ENCODE measurements at regions not wholly inside any gene's neighbourhood (a gene's known extent, or its start where the extent isn't known, plus 50 kb on each side); places are given as distances from the start of the nearest gene placed in this dataset.
"Not testable (repeated sequence)": the region's sequence is repeated elsewhere in the genome, so short reads cannot be mapped to it uniquely, and the experiment has no call there.

DNA sequence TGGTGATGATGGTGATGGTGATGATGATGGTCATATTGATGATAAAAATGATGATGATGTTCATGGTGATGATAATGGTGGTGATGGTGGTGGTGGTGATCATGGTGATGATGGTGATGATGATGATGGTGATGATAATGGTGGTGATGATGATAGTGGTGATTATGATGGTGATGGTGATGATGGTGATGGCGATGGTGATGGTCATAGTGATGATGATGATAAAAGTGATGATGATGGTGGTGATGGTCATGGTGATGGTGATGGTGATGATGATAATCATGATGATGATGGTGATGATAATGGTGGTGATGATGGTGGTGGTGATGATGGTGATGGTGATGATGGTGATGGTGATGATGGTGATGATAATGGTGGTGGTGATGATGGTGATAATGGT lies 478.7 kb downstream of the TYW1 start:
- no peak for DNase-seq (ENCODE audit: low spot score)

DNA sequence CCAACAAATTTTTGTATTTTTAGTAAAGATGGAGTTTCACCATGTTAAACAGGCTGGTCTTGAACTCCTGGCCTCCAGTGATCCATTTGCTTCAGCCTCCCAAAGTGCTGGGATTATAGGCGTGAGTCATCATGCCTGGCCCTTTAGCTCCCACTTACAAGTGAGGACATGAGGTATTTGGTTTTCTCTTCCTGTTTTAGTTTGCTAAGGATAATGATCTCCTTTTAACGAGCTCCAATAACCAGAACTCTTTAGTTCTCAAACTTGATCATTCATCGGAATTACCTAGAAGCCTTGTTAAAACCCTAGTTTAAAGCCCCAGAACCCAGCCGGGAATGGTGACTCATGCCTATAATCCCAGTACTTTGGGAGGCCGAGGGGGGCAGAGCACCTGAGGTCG lies 481.4 kb downstream of the TYW1 start:
- DNase-seq (ENCODE audit: low spot score): no peak

DNA sequence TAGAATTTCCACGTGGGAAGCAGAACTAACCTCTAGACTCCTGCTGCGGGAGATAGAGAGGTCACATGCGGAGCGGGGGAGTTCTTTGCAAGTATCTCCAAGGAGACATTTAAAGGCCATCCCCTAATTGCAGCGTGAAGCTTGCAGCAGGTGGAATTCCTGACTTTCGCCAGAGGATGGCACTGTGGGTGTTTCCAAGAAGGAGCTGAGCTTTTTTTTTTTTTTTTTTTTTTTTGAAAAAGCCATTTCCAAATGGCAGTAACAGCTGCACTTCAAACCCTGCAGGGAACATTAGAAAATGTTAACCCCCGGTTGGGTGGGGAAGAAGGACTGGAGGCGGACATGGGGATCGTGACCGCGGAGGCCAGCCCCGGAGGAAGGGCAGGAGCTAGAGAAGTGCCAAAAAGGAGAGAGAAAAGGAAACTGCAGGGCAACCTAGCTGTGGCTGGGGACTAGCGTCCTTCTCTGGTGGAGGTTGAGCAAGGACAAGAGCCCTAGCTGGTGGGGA lies 487.7 kb downstream of the TYW1 start:
- peak; percentile 6 for DNase-seq (ENCODE audit: low spot score)

DNA sequence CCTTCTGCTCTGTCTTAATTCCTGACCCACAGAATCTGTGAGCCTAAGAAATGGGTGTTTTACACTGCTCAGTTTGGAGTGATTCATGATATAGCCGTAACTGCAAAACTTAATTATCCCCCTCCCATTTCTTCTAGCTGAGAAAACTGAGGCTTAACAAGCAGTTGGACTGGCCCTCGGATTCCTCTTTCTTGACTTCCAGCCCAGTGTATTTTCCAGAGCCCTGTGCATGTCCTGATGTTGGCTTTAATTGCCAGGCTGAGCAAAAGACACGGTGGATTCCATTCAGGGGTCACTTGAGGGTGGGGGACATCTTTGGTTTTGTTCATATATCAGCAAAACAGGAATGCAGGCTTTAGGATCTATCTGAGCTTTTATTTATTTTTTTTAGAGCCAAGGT lies 489.8 kb downstream of the TYW1 start:
- DNase-seq (ENCODE audit: low spot score): no peak

DNA sequence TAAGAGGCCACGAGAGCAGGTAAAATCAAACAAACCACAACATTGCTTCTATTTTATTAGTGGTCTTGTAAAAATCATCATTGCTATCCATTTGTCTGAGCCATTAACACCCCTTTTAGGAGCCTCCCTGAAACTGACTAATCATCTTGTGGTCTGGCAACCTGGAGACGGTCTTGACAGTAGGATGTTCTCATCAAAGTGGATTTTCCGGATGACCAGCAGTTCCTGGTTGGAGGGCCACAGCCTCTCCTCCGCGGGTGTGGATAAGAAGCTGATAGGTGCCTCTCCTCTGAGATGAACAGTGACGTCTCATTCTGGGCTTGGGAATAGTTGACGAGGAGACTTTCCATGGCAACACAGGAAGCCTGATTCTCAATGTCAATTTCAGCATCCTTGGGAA lies 490.7 kb downstream of the TYW1 start:
- no peak for DNase-seq (ENCODE audit: low spot score)

DNA sequence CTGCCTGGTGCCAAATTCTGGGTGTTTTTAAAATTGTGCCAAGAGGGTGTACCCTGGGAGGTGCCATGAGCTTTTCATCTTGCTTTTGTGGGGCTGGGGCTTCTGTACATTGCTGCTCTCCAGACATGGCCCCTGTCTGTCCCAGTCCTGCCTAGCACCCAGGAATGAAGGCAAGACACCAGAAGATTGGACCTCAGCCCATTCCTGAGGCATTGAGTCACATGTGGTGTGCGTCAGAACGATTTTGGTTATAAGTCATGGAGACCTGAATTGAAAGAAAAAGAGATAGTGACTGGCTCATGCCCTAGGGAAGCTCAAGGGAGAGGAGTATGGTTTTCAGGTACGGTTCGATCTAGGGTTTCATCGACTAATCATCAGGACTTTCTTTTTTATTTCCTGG lies 493.2 kb downstream of the TYW1 start:
- DNase-seq (ENCODE audit: low spot score): no peak

DNA sequence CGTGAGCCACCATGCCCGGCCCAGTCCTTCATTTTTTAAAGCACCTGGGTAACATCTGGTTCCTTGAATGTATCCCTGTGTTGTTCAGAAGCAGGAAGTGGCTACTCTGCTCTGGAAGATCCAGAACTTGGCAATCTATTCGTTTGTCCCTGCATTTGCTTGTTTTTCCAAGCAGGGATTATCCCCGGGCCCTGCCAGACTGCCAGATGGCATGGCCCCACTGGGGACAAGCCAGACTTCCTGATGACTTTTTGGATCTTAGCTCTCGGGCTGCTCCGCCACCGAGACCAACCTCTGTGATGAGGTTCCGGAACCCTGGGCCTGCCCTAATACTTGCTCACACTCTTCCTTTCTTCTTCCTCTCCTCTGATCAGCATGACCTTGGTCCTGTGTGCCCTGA lies 496.7 kb downstream of the TYW1 start:
- no peak for DNase-seq (ENCODE audit: low spot score)

DNA sequence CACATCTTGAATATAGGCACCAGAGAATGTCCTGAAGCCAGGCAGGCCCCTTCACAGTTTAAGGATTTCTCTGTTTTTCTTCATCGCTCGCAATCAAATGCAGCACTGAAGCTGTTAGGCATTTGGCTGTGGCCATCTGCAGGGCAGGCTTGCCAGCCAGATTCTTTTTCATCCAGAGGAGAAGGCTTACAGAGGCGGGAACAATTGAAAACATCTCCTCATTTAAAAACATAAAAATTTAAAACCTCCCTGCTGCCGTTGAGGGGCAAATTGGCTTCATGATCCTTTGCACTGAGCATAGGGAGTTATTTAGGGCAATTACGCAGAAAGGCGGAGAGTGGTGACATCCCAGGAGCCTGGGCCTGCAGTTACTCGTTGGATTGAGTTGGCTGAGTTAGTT lies 500.0 kb downstream of the TYW1 start:
- no peak for DNase-seq (ENCODE audit: low spot score)

DNA sequence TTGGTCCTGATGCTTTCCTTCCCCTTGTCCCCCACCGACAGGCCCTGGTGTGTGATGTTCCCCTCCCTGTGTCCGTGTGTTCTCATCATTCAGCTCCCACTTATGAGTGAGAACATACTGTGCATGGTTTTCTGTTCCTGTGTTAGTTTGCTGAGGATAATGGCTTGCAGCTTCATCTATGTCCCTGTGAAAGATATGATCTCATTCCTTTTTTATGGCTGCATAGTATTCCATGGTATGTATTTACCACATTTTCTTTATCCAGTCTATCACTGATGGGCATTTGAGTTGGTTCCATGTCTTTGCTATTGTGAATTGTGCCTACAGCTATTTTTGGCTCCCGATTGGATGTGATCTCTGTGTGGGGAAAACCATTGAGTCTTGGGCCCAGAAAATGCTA lies 501.3 kb downstream of the TYW1 start:
- DNase-seq (ENCODE audit: low spot score): not testable (repeated sequence)

DNA sequence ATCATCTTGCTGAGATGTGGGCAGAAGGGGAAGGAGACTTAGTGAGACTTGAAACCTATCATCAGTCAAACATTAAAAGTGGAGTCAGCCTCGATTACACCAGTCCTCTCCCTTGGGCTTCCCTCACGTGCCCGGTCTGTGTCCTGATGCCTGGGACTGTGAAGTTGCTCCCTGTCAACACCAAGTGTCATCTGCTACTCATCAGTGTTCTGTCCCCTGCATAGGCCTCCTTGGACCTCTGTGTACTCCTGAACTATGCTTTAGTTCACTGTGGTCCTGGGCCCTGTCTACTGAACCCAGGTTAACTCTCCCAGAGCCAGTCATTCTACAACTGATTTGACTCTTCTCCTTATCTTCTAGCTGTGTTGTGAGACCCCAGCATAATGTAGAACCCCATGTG lies 506.3 kb downstream of the TYW1 start:
- no peak for DNase-seq (ENCODE audit: low spot score)

DNA sequence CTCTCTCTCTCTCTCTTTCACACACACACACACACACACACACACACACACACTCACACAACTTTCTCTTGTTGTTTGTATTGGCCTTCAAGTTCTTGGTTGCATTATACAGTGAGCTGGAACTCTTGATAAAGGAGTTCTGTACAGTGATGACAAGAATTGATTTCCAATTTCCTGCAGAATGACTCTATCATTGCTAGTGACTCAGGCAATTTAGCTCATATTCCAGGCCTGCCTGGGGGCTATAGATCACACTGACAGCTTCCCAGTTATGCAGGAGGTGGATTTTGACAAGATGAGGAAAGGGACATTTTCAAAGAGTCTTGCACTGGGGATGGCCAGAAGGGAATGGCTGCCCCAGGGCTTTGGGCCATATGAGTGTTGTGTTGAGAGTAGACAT lies 508.8 kb downstream of the TYW1 start:
- DNase-seq (ENCODE audit: low spot score): no peak

DNA sequence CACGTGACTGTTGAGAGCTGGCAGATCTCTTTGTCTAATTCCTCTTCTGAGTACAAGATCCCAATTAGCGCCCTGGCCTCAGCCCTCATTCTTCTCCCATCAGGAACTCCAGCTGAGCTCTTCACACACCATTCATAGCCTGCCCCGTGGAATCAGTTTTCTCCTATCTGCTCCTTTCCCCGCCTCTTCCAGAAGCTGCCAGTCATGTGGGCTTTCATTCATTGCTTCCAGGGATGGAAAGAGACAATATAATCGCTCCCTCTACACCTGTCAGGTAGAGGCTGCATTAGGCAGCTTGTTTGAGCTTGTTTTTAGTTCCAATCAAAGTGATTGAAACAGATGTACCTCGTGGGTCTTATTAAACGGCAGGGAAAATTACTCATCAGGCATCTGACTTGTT lies 515.8 kb downstream of the TYW1 start:
- DNase-seq (ENCODE audit: low spot score): no peak

DNA sequence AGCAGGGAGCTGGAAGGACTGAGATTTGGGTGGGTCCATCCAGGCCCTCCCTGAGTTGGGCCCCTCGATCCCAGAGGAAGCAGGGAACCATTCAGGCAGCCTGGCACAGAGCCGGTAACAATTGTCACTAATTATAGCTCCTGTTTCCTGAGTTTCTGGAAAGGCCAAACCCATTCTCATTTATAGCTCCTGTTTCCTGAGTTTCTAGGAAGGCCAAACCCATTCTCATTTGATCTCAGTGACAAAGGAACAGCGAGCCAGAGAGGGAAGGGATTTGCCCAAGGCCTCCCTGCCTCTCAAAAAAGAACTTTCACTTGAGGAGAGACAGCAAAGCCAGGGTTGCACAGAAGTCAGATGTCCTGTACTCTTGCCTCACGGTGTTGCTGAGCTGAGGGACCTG lies 521.9 kb downstream of the TYW1 start:
- no peak for DNase-seq (ENCODE audit: low spot score)

DNA sequence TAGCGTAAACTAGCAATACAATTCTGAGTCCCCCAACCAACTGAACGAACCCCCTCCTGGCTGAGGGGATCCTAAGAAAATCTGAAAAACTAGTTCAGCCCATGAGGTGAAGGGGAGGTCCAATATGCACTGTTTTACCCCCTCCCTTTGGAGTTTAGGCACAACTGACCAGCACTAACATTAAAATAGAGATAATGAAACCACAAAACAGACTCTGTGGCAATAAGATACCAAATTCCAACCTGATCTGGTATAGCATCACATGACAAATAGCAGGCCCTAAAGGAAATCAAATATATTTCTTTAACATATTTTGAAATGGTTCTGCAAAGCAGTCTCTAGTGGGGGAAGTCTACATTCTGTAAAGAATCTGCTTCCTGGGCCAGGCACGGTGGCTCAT lies 522.5 kb downstream of the TYW1 start:
- no peak for DNase-seq (ENCODE audit: low spot score)

DNA sequence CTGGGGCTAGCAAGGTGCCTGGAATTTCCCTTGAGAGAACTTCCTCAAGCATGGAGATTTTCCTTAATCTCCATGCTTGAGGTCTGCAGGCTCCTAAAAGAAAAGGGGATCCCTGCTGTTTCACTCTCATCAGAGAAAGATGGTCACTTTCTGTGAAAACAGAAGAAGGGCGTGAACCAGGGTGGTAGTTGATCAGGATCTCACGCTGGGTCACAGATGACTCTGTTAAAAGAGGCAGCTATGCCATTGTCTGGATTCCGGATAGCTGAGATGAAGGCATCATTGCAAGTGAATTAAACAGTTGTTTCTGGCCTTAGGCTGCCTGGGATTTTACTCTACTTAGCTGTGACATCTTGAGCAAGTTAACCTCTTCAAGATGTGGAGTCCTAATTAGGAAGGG lies 525.9 kb downstream of the TYW1 start:
- no peak for DNase-seq (ENCODE audit: low spot score)

DNA sequence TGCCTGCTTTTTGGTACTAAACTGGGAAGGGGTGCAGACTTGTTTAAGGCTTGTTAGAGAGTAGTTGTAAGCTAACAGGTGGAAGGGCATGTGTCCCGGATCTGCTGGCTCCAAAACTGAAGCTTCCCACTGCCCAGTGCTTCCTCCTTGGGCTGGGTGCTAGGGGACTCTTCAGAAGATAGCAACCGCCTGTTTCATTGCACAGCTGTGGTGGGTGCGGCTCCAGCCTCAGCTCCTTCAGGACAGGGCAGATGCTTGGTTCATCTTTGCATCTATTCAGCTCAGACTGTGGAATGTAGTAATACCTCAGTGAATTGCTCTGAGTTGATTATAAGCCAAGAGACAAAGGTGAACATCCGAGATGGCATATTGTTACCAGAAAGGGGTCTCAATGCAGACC lies 527.1 kb downstream of the TYW1 start:
- no peak for DNase-seq (ENCODE audit: low spot score)

DNA sequence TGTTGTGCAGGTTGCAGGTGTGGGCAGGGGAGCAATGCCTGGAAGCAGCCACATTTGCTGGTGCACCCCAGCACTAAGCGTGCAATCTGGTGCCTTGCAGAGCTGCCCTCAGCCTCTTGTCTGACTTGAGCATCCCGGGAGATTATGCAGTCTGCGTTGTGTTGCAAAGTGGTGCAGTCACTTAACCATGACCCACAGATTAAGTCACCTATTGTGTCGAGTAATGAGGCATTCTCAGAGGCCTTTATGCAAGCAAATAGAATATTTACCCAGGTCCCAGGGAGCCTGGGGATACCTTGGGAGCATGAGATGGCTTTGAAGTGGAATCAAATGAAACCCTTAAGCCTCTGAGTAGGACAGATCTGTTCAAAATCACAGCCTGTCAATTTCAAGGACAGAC lies 529.0 kb downstream of the TYW1 start:
- DNase-seq (ENCODE audit: low spot score): no peak

DNA sequence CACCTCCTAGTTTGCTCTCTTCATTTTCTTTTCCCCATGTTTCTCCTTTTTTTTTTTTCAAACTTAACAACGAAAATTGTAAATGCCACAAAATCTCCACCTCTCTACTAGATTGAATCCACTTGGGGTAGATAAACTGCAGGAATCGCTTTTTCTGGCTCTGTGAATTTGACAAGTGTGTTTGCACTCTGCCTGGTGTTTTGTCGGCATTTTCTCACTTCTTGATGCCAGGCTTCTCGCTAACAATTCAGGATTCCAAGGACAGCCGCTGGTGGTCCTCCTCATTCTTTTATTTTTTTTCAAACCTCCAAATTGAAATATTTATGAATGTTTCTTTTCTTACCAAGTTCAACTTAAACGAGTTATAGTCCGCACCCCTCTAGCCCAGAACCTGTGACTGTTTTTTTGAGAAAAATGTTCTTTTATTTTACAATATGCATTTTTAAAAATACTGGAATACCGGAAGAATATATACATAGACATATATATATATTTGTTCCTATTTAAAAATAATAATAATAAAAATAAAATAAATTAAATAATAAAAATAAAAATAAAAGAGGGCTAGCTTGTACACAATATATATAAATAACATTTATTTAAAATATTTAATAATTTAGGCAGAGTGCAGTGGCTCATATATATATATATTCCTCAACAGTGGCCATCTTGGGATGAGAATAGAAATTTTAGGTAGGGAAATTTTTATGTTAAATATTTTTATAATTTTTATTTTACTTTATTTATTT lies 538.8 kb downstream of the TYW1 start:
- DNase-seq (ENCODE audit: low spot score): no peak

DNA sequence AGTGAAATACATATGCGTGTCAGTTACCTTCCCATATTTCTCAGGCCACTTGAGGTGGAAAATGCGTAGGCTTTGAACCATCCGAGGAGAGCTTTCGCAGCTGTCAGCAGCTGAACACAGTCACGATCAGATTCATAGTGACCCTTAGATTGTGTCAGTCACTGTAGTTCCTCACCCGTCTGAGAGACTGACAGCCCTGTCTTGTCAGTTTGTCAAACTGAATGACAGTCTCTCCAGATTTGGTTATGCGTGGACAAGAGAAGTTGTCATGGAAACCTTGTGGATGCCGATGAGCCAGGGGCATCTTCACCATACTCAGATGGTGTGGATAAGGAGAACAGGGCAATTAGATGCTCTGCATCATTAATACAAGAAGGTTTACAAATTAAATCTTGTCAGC lies 546.3 kb downstream of the TYW1 start:
- no peak for DNase-seq (ENCODE audit: low spot score)

DNA sequence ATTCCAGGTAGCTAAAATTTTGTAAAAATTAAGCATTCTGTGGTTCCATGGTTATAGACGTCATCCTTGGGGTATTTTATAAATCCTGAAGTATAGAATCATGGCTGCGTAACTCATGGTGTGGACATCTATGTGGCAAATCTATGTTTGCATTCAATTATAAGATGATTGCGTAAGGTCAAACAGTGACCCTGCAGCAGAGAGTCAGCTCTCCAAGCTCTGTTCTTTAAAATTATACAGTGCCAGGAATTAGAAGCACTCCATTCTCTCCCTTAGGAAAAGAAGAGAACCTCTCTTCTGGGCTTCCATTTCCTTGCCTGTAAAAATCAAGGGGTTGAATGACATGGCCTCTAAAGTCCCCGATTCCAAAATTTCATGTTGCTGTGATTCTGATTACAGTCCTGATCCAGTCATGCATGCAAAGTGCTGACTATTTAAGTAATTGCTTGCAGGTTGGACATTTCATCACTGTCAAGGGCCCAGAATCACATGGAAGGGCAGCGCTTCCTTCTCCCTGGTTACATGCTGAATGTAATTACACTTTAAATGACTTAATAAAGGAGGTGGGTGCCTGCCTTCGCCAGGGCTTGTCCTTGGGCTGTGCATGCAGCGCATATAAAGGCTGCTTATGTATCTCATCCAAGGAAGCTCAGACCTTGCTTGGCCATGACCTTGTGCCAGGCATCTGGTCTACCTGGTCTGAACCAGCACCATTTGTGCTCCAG lies 550.7 kb downstream of the TYW1 start:
- no peak for DNase-seq (ENCODE audit: low spot score)

DNA sequence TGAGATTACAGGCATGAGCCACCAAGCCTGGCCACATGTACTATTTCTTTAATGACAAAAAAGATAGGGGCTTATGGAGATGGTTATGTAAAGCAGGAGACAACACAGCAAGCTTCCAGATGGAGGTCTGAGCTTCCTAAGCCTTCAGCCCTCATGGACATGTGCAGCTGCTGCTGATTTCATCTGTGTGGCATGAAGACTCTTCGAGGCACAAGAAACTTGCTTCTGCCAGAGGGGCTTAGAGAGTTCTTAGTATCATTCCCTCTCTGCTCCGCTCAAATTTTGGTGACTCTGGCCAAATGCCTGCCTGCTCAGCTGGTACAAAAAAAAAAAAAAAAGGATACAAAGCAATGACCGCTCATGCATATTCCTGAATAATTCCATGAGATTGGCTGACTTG lies 552.5 kb downstream of the TYW1 start:
- no peak for DNase-seq (ENCODE audit: low spot score)

DNA sequence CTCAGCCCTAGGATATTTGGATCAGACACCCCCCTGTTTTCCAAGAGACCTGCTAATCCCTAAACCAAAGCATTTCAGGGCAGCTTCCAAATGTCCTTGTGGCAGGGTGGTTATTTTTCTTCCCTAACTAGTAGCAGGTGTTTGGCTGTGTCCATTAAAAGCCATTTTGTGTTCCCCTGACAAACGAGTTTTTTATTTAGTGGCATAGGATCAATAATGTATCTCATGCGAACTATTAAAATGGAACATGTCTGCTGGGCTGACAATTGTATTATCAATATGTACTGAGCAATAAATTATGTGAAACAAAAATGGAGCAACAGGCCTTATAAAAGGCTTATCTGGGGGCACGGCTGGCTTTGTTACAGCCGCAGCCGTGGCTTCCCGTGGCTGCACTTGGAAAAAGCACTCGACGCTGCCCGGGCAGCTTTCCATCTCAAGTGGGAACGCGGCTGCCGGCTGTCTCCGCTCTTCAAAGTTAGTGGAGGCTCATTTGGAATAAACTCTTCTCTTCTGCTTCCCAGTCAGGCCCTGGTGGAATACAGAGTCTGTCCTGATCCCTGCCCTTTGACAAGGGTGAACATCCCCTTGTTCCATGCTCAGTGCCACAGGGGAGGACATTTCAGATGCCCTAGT lies 554.3 kb downstream of the TYW1 start:
- no peak for DNase-seq (ENCODE audit: low spot score)

DNA sequence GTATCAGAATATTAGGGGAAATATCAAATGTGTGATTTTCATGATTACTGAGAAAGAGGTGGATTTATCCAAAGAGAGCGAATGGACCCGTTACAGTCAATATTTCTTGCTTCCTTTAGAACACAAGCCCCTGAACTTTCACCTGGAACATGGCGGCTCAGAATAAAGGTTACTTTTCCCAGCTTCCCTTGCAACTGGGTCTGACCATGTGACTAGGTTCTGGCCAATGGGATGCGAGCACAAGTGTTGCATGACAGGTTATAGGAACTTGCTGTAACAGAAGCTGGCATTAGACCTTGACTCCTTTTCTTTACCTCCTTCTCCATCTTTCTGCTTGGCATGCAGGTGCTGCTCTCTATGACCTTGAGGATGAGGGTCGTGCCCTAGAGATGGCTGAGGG lies 556.1 kb downstream of the TYW1 start:
- DNase-seq (ENCODE audit: low spot score): no peak

Measured in hematopoietic multipotent progenitor cell treated with erythropoietin and hydrocortisone succinate and interleukin-3 and kit ligand, for 15 days (in vitro differentiated cells).